ENCODE measurements at regions not wholly inside any gene's neighbourhood (a gene's known extent, or its start where the extent isn't known, plus 50 kb on each side); places are given as distances from the start of the nearest gene placed in this dataset.
"Not testable (repeated sequence)": the region's sequence is repeated elsewhere in the genome, so short reads cannot be mapped to it uniquely, and the experiment has no call there.

DNA sequence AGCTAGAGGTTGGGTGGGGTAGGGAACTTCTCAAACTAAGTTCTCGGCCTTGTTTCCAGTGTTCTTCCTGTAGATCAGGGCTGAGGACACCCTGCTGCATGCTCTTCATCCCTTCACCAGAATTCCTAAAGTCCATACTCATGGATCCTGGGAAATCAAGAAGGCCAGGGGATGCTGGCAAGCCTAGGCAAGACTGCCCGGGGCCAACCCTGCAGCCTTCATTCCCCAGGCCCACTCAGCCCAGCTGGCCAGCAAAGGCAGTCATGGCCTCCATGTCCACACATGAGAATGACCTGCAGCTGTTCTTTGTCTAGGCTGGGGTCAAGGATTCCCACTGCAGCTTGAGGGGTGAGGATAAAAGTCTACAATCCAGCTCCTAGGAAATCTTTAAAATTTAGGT, 109.3 kb upstream of the ETV6 start:
- DNase-seq: no peak

GRCh38 chr12:11540615-11541310, 108.7 kb upstream of the ETV6 start:
- DNase-seq: no peak

DNA sequence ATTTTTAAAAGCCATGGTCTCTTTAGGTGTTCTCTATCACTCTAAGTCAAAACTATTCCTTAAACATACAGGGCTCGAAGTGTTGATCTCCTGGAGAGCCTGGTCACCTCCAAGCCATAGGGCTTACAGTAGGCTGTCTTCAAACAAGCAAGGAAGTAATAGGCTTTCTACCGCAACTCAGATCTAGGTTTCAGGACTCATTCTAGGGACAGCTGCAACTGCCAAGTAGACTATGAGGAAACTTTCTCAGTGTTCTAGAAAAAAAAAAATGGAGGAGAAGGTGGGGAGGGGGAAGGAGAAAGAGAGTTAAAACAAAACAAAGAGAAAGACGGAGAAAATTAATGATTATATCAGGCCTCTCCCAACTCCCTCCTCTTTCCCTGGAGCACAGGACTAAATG, 106.9 kb upstream of the ETV6 start:
- no peak for DNase-seq

DNA sequence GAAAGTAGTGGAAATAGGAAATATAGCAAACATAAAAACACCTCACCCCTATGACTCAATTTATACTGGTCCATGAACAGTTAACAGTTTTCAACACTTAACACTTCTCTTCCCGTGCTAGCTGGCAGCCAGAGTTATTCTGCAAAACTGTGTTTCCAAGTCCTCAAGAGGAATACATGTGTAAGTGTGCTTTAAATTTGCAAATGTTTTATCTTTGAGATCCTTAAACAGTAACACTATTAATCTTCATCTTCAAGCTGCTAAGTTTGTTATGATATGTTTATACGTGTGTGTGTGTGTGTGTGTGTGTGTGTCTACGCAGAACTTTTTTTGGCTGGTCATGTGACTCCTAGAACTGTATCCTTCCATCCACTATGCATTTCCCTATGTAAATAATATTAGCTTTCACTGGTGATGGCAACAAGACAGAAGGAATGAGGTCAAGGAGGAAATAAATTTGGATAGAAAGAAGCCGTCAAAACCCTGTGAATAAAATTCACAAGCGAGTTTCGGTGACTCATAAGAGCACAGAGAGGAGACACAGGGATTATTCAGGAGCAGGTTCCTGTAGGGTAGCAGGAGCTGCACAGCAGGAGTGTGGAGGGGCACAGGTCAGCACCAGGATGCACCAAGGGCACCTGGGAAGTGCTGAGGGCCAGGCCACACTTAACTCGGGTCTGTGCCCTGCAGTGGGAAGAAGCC, 105.9 kb upstream of the ETV6 start:
- DNase-seq: no peak

GRCh38 chr12:11545484-11546330, 103.8 kb upstream of the ETV6 start:
- DNase-seq: peak in 3 of 4 experiments; percentile 11 to 16 (median 15)

GRCh38 chr12:11546582-11547270, 102.7 kb upstream of the ETV6 start:
- not testable (repeated sequence) for DNase-seq

- peak in 1 of 4 experiments; percentile 38 for DNase-seq
These were observed 102.2 kb upstream of the ETV6 start for GRCh38 chr12:11547271-11547646.

DNA sequence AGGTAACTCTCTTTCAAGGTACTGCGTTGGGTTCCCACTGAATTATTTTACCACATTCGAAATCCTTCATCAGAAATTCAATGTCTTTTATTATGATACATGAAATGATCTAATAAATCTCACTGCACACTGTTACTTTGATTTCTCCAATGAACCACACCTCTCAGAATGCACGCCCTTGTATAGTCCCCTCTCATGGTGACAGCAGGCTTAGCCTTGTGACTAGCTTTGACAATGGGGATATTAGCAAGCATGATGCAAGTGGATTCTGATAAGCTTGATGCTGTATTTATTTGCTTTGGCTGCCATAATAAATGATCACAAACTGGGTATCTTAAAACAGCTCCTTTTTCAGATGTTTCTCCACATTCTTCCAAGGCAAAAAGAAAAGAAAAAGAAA, 100.4 kb upstream of the ETV6 start:
- no peak for DNase-seq

DNA sequence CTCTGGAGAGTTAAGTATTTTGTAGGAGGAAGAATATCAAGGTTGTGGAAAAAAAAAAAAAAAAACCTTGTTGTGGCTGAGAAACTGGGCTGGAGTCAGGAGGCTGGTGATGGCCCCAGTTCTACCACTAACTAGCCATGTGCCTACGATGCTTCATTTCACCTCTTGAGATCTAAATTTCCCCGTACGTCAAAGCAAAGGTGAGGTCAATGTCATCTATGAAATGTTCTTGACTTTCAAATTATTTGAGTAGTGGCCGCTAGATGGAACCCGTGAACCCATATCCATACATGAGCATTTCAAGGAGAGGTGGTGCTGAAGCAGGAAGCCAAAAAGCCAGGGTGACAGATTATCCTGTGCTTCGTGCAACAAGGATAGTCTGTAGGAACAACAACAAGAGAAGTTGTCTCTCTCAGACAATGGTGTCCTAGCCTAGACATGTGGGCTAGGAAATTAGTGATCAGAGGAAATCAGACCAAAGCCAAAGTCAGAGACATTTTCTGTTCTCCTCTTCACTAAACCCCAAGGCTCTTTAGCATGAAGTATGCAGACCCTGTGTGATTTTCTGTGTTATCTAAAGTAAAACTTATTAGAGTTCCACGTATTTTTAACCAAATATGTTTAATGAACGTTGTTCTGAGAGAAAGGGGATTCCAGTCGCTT, 95.5 kb upstream of the ETV6 start:
- DNase-seq: peak; percentile 70 to 84 (median 78)

- DNase-seq: no peak
These were observed 94.3 kb upstream of the ETV6 start for GRCh38 chr12:11555195-11555594.

- DNase-seq: peak in 3 of 4 experiments; percentile 25 to 52 (median 41)
These were observed 93.5 kb upstream of the ETV6 start for GRCh38 chr12:11555743-11556625.

GRCh38 chr12:11556682-11557081, 92.8 kb upstream of the ETV6 start:
- no peak for DNase-seq

DNA sequence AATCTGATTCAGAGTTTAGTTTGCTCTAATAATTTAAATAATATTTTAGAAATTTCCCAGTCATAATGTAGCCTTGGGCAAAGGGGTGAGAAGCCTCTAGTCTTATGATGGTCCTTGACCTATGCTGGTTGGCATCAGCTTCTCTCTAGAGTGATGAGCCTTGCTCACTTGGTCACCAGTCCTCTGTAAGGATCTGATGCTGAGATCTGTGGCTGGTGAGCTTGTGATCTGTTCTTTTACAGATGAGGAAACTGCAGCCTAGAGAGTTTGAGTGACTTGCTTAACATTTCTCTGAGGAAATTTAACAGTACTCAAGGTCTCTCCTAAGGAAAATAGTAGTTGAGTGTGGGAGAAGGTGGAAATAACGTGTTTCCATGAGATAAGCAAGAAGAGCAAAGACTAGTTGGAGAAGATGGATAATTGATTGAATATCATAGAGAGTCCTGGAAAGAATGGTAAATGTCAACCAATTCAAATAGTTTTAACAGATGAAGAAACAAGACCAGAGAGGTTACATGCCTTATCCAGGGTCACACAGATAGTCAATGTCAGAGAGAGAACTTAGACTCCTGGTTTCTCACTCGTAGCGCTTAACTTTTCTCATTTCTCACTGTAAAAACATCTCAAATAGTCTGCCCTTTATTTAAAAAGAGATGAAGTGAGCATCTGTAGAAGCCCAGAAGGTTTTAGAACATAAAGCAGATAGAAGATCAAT, 89.7 kb upstream of the ETV6 start:
- DNase-seq: peak; percentile 47 to 76 (median 56)

DNA sequence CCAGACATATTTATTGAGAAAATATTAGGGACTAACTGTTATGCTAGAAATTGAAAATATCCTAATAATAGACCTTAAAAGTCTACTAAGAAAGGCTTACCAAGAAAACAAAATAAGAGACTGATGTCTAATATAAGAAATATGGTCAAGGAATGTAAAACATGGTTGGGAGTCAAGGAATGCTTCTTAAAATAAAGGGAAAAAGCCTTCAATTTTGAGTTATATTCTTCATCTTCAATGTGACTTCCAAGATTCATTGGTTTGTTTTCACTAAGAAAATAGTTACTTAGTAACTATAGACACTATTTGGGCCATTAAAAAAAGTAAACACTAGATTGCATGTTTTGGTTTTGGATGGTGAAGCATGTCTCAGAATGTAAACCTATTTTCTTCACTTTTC, 88.1 kb upstream of the ETV6 start:
- no peak for DNase-seq

DNA sequence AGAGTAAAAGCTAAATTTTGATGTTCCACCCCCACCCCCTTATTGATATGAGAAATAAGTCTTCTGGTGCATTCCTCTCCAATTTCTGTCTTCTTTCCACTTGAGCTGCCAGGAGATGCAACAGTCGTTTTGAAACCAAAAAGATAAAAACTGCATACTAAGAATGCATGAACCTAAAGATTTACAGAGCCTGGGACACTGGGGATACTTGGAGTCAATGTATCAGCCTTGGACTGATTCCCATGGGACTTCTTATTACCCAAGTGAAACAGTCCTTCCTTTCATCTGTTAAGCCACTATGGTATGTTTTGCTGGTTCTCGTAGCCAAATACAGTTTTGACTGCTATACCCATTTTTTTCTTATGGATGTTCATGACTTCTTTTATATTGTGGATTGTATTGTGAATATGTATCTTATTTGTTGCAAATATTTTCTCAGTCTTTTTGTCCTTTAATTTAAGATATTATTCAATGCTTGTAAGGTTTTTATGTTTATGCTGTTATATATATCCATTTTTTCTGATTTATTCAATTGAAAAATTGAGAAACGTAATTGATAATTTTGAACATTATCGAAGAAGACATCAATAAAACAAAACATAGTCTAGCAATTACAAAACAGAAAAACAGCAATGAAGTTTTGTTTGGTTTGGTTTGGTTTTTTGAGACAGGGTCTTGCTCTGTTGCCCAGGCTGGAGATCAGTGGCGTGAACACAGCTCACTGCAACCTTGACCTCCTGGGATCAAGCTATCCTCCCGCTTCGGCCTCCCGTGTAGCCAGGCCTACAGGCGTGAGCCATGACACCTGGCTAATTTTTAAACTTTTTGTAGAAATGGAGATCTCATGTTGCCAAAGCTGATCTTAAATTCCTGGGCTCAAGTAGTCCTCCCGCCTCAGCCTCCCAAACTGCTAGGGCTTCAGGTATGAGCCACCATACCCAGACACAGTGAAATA, 85.4 kb upstream of the ETV6 start:
- DNase-seq: no peak

DNA sequence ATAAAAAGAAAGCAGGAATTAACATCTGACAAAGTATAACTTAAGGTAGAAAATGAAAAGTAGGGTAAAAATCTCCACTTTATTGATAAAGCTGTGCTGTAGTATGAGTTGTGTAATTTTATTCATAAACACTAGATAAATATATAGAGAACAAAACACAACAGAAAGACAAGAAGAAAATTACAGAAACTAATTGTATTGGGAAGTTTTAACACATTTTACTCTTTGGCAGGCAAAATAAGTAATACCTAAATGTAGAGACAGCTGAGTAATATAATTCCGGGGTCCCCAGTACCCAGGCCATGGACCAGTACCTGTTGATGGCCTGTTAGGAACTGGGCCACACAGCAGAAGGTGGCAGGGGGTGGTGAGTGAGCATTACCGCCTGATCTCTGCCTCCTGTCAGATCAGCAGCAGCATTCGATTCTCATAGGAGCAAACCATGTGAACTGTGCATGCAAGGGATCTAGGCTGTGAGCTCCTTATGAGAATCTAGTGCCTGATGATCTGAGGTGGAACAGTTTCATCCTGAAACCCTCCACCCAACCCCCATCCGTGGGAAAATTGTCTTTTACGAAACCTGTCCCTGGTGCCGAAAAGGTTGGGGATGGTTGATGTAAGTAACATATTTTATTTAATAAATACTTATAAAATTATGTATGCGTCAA, 84.4 kb upstream of the ETV6 start:
- no peak for DNase-seq

GRCh38 chr12:11565752-11566151, 83.7 kb upstream of the ETV6 start:
- no peak for DNase-seq

DNA sequence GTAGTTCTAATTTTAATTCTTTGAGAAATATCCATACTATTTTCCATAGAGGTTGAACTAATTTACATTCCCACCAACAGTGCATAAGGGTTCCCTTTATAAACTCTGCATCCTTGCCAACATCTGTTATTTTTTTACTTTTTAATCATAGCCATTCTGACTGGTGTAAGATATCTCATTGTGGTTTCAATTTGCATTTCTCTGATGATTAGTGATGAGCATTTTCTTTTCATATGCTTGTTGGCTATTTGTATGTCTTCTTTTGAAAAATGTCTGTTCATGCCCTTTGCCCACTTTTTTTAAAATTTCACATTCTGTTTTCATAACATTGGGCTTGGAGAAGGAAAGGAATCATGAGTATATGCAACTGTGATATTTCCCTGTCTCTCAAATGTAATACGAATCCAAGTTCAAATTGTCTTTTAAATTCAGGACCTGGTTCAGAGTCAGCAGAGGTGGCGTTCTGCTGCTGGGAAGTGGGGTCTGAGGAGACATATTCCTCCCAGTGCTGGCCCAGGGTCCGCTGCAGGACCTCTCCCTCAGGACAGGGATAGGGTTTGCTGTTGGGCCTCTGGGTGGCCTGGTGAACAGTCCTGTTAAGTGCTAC, 81.2 kb upstream of the ETV6 start:
- no peak for DNase-seq

Data from suppressor macrophage (primary cell).